ENCODE measurements at regions not wholly inside any gene's neighbourhood (a gene's known extent, or its start where the extent isn't known, plus 50 kb on each side); places are given as distances from the start of the nearest gene placed in this dataset.

DNA sequence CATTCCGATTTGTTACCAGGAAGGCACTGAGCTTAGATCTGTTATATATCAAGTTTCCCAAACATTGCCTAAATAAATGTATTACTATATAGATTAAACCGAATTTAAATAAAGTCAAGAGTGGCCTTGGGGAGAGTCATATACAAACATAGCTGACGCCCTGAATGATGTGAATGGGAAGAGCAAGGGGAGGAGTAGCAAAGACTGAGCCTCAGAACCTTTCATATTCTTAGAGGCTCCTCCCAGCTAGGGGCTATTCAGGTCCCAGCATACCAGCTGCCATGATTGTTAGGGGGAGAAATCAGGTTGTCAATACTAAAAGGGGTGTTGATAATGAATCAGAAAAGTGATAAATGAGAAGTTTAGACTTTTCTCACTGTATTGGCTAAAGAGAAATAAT is 64.7 kb upstream of the ITGB1 start:
- no peak for TF ChIP-seq EZH2 (IDR thresholded peaks at IDR 0.05; ENCODE audit: low read length)
- TF ChIP-seq, protein P1, sequence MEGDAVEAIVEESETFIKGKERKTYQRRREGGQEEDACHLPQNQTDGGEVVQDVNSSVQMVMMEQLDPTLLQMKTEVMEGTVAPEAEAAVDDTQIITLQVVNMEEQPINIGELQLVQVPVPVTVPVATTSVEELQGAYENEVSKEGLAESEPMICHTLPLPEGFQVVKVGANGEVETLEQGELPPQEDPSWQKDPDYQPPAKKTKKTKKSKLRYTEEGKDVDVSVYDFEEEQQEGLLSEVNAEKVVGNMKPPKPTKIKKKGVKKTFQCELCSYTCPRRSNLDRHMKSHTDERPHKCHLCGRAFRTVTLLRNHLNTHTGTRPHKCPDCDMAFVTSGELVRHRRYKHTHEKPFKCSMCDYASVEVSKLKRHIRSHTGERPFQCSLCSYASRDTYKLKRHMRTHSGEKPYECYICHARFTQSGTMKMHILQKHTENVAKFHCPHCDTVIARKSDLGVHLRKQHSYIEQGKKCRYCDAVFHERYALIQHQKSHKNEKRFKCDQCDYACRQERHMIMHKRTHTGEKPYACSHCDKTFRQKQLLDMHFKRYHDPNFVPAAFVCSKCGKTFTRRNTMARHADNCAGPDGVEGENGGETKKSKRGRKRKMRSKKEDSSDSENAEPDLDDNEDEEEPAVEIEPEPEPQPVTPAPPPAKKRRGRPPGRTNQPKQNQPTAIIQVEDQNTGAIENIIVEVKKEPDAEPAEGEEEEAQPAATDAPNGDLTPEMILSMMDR (optimal IDR thresholded peaks at IDR 0.05 in 1 of 3, IDR thresholded peaks at IDR 0.05 in 1 of 3, conservative IDR thresholded peaks at IDR 0.05 in 1 of 3; ENCODE audit: extremely low read depth in 1 of 3, insufficient read depth in 2 of 3, low read length in 3 of 3), result no peak
